Embryonic facial prominence (tissue), 1 donor: ENCODE measurements at regions not wholly inside any gene's neighbourhood (a gene's known extent, or its start where the extent isn't known, plus 50 kb on each side); places are given as distances from the start of the nearest gene placed in this dataset.

Experiments
- DNase-seq: peaks from one replicate; pipeline ENCODE4 v3.0.0-alpha.2; 2016; ENCODE audit errors: extremely low spot score

DNA sequence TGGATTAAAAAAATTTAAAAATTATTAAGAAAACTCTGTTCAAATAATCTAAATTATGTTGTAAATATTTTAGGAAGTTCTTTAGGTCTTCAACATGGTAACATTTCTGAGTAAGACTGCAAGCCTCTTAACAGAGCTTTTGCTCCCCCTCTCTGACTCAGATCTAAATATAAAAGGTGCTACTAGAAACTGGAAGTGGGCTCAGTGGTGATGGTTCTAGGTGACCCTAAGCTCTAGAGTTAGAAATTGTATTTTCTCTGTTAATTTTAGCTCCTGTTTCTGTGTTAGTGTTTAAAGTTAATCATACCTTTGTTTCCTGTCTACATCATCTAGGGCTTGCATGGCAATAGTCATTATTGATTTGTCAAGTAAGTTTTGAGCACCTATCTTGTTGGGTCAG lies 159.9 kb upstream of the MEIS2 start:
- no peak for DNase-seq

GRCh38 chr15:37261685-37262084 lies 161.3 kb upstream of the MEIS2 start:
- no peak for DNase-seq

DNA sequence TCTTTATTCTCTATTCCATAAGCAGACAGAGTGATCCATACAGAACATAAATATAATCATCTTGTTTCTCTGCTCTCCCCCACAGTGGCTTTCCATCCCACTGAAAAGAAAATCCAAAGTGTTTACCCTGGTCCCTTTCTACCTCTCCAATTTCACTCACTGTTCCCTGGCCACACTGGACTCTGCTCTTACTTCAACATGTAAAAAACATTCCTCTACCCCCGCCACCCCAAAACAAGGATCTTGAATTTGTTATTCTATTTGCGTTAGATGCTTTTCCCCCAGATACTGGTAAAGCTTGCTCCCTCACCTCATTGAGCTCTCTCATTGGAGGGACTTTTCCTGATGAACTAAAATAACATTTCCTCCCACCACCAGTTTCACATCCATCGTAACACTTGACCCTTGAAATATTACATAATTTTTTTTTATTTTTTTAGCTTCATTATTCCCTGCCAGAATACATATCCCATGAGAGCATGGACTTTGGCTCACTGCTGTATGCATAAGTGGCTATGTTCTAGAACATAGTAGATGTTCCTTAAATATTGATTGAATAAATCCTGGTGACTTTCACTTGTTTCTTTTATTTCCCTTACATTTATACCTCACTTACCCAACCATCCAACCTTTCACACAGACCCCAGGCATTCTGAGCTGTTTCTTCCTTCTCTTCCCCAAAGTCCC lies 162.7 kb upstream of the MEIS2 start:
- DNase-seq = no peak

DNA sequence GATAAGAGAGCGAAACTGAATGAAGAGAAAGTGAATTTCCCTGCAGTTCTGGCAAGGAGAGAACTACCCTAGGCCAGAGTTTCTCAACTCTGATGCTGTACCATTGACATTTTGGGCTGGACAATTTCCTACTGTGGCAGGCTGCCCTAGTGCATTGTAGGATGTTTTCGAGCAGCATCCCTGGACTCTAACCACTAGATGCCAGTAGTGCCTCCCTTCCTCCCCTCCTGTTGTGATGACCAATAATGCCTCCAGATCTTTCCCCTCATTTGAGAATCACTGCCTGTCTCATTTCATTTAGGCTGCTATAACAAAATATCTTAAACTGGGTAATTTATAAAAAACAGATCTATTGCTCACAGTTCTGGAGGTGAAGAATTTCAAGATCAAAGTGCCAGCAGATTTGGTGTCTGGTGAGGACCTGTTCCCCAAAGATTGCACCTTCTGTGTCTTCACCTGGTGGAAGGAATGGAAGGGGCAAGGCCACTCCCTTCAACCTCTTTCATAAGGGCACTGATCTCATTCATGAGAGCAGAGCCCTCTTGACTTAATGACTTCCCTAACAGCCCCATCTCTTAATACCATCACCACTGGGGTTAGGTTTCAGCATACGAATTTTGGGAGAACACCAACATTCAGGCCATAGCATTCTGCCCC lies 188.9 kb upstream of the MEIS2 start:
- no peak for DNase-seq

DNA sequence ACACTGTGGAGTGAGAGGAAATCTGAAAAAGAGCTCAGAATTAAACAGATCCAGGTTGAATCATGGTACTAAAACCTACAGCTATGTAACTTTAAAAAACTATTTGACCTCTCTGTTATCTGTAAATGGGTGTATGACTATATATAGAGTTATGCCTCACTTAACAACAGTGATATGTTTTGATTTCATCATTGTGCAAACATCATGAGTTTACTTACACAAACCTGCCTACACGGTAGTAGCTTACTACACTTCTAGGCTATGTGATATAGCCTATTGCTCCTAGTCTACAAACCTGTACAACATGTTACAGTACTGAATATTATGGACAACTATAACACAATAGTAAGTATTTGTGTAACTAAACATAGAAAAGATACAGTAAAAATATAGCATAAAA lies 191.6 kb upstream of the MEIS2 start:
- no peak for DNase-seq

DNA sequence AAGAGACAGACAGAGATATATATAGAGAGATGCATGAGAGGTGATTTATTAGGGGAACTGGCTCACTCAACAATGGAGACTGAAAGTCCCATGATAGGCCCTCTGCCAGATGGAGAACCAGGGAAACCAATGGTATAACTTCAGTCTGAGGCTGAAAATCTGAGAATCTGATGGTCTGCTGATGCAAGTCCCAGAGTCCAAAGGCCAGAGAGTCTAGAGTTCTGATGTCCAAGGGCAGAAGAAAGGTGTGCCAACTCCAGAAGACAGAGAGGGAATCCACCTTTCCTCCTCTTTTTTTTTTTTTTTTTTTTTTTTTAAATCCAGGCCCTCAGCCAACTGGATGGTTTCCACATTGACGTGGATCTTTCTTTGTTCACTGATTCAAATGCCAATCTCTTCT lies 197.9 kb upstream of the MEIS2 start:
- no peak for DNase-seq

GRCh38 chr15:37339437-37339836 lies 239.1 kb upstream of the MEIS2 start:
- DNase-seq = no peak

DNA sequence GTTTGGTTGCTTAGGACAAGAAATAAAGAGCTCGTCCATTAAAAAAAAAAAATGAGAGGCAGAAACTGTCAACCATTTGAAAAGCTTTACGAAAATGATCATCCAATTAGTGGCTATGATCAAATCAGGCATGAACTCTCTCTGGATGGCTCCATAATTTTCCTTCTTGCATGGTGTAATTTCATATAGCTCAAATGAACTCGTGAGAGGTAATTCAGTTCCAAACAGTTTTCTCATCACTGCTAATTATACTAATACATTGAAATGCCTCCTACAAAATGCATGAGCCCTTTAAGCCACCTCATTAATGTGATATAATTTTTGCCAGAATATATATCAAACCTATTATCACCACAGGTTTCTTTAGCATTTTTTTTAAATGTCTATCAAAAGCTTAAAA lies 239.5 kb upstream of the MEIS2 start:
- no peak for DNase-seq

DNA sequence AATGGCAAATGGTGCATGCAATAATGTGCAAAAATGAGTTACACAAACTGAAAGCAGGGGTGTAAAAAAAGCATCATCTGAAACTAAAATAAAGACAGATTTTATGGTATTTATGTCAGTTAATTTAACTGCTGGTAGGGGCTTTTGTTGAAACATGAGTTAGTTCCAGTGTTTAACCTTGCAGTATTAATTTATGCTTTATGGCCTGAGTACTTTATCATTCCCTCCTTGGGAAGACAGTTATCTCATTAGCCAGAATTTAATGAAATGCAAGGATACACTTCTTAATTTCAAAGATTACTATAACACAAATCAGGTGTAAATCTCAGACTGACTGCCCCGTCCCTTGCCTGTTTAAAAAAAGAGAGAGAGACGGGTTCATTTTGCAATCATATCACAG lies 240.1 kb upstream of the MEIS2 start:
- DNase-seq = no peak

- DNase-seq = no peak
Measured at GRCh38 chr15:37359101-37359892, 258.9 kb upstream of the MEIS2 start.

DNA sequence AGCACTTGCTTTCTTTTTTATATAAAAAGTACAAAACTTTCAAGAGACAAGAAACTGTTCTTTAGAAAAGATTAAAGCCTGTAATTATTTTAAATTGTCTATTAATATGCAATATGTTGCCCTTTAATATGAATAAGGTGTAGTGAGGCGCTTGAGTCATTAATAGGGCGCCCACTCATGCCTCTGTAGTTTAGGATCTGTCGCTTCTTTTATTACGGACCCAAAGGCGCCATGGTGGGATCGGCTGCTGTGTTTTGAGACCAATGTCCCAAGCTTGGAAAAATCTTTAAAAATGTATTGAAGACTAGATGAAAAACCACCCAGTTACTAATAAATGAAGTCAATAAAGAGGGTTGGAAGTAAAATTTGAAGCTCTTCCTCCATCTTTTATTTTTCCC lies 259.5 kb upstream of the MEIS2 start:
- DNase-seq = no peak

DNA sequence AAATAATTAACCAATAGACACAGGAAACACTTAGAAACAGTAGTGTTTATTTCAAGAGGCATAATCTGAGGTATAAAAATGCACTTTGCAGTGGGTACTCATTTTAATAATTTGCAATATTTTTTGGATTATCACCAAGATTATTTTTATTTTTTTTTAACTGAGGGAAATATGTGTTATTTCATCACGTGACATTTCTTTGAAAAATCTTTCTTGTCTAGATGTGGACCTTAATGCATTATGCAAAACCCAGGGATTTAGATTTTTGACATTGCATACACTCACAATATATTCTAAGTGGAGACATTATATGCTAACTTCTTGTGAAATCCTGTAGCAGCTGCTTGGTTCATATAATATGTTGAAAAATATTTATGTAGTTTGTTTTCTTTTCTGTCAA lies 260.4 kb upstream of the MEIS2 start:
- DNase-seq = no peak

- DNase-seq = no peak
Measured at GRCh38 chr15:37361621-37362020, 261.3 kb upstream of the MEIS2 start.

- no peak for DNase-seq
Measured at GRCh38 chr15:37362414-37362813, 262.1 kb upstream of the MEIS2 start.

DNA sequence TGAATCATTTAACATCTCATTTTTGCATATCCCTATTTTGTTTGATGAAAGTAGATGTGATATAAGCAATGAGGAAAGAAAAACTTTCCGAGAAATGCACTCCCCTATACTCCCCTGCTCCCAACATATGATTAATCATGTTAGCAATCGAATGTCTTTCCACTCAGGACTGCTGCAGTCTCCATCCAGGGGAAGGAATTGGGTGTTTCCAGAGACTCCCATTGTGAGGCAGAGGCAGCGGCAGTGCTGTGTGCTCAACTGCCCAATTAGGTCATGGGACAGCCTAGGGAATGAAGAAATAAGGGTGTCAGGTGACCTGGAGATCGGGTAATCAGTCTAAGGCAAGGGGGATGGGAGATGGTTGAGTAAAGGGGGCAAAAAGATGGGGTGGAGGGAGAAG lies 268.6 kb upstream of the MEIS2 start:
- DNase-seq = no peak

DNA sequence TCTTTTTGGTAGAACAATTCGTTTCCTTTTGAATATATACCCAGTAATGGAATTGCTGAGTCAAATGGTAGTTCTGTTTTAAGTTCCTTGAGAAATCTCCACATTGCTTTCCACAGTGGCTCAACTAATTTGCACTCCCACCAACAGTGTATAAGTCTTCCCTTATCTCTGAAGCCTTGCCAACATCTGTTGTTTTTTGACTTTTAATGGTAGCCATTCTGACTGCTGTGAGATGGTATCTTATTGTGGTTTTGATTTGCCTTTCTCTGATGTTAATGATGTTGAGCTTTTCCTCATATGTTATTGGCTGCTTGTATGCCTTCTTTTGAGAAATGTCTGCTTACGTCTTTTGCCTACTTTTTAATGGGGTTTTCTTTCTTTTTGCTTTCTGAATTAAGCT lies 270.6 kb upstream of the MEIS2 start:
- DNase-seq = no peak

DNA sequence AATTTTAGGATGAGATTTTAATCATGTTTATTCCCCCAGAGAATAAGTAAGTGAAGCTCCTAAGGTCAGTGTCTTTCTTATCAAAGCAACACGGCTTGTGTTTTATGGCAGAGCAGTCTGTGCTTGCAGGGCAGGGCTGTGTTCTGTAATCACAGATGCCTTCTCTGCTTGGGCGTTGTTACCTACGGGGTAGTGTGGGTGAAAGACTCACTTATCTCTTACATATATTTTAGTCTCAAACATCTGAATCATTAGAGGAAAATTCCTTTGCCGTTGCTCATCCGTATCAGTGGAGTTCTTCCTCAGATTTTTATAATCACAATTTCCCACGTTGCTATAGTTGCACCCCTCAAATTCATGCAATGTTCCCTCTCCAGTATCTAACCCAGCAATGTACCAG lies 271.7 kb upstream of the MEIS2 start:
- DNase-seq = no peak

GRCh38 chr15:37375519-37375918 lies 275.2 kb upstream of the MEIS2 start:
- no peak for DNase-seq

GRCh38 chr15:37377428-37377827 lies 277.1 kb upstream of the MEIS2 start:
- DNase-seq = no peak

DNA sequence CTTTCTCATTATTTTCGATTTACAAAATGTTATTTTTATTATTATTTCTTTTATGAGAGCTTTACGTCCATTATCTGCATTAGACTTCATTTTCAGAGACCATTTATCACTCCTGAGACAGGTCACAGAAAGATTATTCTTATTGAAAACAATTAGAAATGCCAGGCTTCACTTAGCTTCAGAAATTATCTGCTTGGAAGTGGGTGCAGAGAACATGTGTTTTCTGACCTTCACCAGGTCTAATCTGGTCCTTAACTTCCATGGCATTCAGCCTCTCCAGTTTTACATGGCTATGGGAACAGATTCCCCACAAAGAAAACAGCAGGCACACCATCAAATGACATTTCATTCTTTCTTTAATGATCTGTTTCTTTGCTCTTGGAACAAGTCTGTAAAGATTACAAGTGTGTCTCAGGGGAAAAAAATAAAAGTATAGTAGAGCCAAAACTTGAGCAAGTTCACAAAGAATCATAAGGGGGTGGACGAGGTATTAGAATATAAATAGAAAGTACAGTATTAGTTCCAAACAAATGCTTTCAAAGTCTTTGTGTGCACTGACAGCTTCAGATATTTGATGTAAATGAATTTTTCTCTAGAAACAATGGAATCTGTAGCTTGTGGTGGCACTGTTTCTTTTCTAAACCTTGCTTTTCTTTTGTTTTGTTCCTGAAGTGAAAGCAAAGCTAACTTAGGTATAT lies 294.2 kb upstream of the MEIS2 start:
- no peak for DNase-seq

DNA sequence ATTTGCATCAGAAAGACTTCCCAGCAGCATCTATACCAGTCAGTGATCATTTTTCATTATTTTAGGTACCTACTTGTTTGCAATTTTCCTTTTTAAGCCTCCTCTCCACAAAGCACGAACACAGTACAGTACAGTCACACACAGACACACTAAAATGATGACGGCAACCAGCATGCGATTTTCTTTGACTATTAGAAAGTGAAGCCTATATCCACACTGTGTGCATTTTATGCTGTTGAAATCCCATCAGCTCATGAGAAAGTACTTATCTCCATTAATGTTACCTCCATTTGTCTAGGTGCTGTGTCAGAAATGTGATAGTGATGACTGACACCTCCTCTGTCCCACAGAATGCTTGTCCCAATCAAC lies 294.7 kb upstream of the MEIS2 start:
- DNase-seq = no peak

GRCh38 chr15:37397266-37398022 lies 297.1 kb upstream of the MEIS2 start:
- no peak for DNase-seq
